Heart left ventricle (tissue), 16 donors: ENCODE measurements at regions not wholly inside any gene's neighbourhood (a gene's known extent, or its start where the extent isn't known, plus 50 kb on each side); places are given as distances from the start of the nearest gene placed in this dataset.

Source experiments
- ATAC-seq, 4 donors: fragments of 200-7000 bp; cut with Tn5 transposase; one replicate each; pipeline ENCODE4 v1.9.1; 2020 to 2022; ENCODE audit warnings: moderate library complexity in 4 of 4, mild to moderate bottlenecking in 3 of 4, moderate number of reproducible peaks in 1 of 4
- DNase-seq, 5 donors: peaks; one replicate each; pipeline ENCODE4 v3.0.0-alpha.2; 2020
- H3K27ac ChIP-seq, 12 donors: fragments of 200-600 bp; sonication (generic) in 4 of 12; one replicate each; pipeline versions ENCODE4 v1.5.0 to v1.8.0; 2016 to 2022; ENCODE audit warnings: mild to moderate bottlenecking in 2 of 12
- H3K27me3 ChIP-seq, 9 donors: fragments of 200-600 bp; sonication (generic) in 2 of 9; one replicate each; pipeline versions ENCODE4 v1.5.1 to v1.8.0; 2016 to 2022; ENCODE audit warnings: mild to moderate bottlenecking in 3 of 9
- H3K36me3 ChIP-seq, 9 donors: fragments of 200-600 bp; sonication (generic) in 2 of 9; one replicate each; pipeline versions ENCODE4 v1.5.0 to v1.8.0; 2018 to 2022; ENCODE audit warnings: mild to moderate bottlenecking in 2 of 9
- H3K4me1 ChIP-seq, 12 donors: fragments of 200-600 bp; sonication (generic) in 4 of 12; one replicate each; pipeline versions ENCODE4 v1.5.0 to v1.8.0; 2016 to 2022; ENCODE audit warnings: mild to moderate bottlenecking in 3 of 12
- H3K4me3 ChIP-seq, 12 donors: fragments of 200-600 bp; sonication (generic) in 4 of 12; one replicate each; pipeline versions ENCODE4 v1.5.0 to v1.8.0; 2017 to 2022; ENCODE audit warnings: mild to moderate bottlenecking in 9 of 12, moderate library complexity in 4 of 12
- H3K9me3 ChIP-seq, 12 donors: fragments of 200-600 bp; sonication (generic) in 4 of 12; one replicate each; pipeline versions ENCODE4 v1.5.0 to v1.8.0; 2016 to 2022; ENCODE audit warnings: mild to moderate bottlenecking in 1 of 12
- CTCF ChIP-seq, 12 donors: fragments of 200-600 bp; sonication (generic) in 4 of 12; IDR thresholded peaks; one replicate each; pipeline versions ENCODE4 v1.5.0 to v1.8.0; 2018 to 2022; ENCODE audit warnings: antibody characterized with exemption in 12 of 12, mild to moderate bottlenecking in 5 of 12
- POLR2A ChIP-seq, 2 donors: fragments of 450-650 bp; IDR thresholded peaks; one replicate each; pipeline ENCODE4 v1.6.1; 2017; ENCODE audit warnings: antibody characterized with exemption in 2 of 2, mild to moderate bottlenecking in 2 of 2, moderate library complexity in 2 of 2
- WGBS, 4 donors: extraction: QIAGEN DNeasy Blood & Tissue Kit in 2 of 4; methylation state at CpG; one replicate each; pipeline versions ENCODE4 v1.1.5 to v1.1.7; 2013 to 2018; 5-methylcytosine and 5-hydroxymethylcytosine counted together
- intact Hi-C, 10 donors: fragments of 100-400 bp; cut with DNase I; formaldehyde crosslinking; loops; one replicate each; pipeline versions ENCODE4 v1.11.1 to v1.14.2; 2022
- donor health status: ischemic (EF 13 %, LVEDD 7.1; RV severe dilation, severe dysfunction).
- donor health status: healthy with polysubstance abuse.
- donor health status: DM: no; HTN: yes; CAD: no.
- donor health status: DM: no; HTN: no; CAD: no.
- donor health status: ischemic (EF 25% LVEDD 6.9; RV normal size, moderate dysfunction).
- donor health status: ischemic (EF 25% LVEDD 5.7; RV mildly dilated, moderate dysfunction).
- donor health status: healthy.
- donor health status: DM: yes; HTN: yes; CAD: no.
- donor health status: ischemic (EF 35%, LVEDD 5.7; RV mildly dilated, moderate dysfunction).
- donor health status: nonischemic (EF 11% LVEDD 7.7; RV severe dilation, severe dysfunction).
- donor health status: DM: yes; HTN: yes; CAD: no.
- donor health status: PGD.
- donor health status: ischemic (EF 29% LVEDD 5.4; RV normal size, mild dysfunction).
- donor health status: nonischemic (EF 23%, LVEDD 6.1; RV moderate dilation, normal function).

GRCh38 chr2:6443061-6443823 lies 422.5 kb downstream of the CMPK2 start:
- no peaks in the 10 kb centered on the region for H3K36me3 ChIP-seq
- no peaks in the 10 kb centered on the region for H3K9me3 ChIP-seq
- DNase-seq (no peak), ATAC-seq (no peak)
- H3K4me3 ChIP-seq, result no peak overlapping the region
- TF ChIP-seq POLR2A (IDR thresholded peaks at IDR 0.05), result no peak
- no peak for TF ChIP-seq CTCF (IDR thresholded peaks at IDR 0.05)
- no peak overlapping the region for H3K27ac ChIP-seq
- H3K27me3 ChIP-seq, result peaks cover 0 to 4% (median 0%) of the 10 kb centered on the region in 9 donors
- intact Hi-C loops, result no loop called here
- H3K4me1 ChIP-seq, result no peaks in the 10 kb centered on the region
- 89 to 91% (median 90%) methylated on average over 4 of the region's 4 CpGs for WGBS, 4 donors

GRCh38 chr2:6444514-6444913 lies 421.2 kb downstream of the CMPK2 start:
- H3K27me3 ChIP-seq, result peaks cover 0 to 4% (median 0%) of the 10 kb centered on the region in 9 donors
- ATAC-seq (no peak), DNase-seq (no peak)
- no peak overlapping the region for H3K4me3 ChIP-seq
- intact Hi-C loops, result no loop called here
- H3K4me1 ChIP-seq, result no peaks in the 10 kb centered on the region
- no peak overlapping the region for H3K27ac ChIP-seq
- no peaks in the 10 kb centered on the region for H3K36me3 ChIP-seq
- no peak for TF ChIP-seq POLR2A (IDR thresholded peaks at IDR 0.05)
- TF ChIP-seq CTCF (IDR thresholded peaks at IDR 0.05), result no peak
- WGBS, 4 donors, result 65 to 88% (median 86%) methylated on average over 2 of the region's 2 CpGs
- no peaks in the 10 kb centered on the region for H3K9me3 ChIP-seq

- intact Hi-C loops, result no loop called here
- H3K27ac ChIP-seq, result no peak overlapping the region
- H3K4me1 ChIP-seq, result no peaks in the 10 kb centered on the region
- TF ChIP-seq CTCF (IDR thresholded peaks at IDR 0.05), result no peak
- no peak for TF ChIP-seq POLR2A (IDR thresholded peaks at IDR 0.05)
- ATAC-seq (no peak), DNase-seq (no peak)
- peaks cover 0 to 3% (median 0%) of the 10 kb centered on the region in 9 donors for H3K27me3 ChIP-seq
- no peaks in the 10 kb centered on the region for H3K9me3 ChIP-seq
- H3K36me3 ChIP-seq, result no peaks in the 10 kb centered on the region
- WGBS, 4 donors, result 87 to 95% (median 90%) methylated on average over 3 of the region's 3 CpGs
- no peak overlapping the region for H3K4me3 ChIP-seq
These were observed 420.6 kb downstream of the CMPK2 start for GRCh38 chr2:6445156-6445555.

- Histone ChIP-seq H3K9me3 (no peaks in the 10 kb centered on the region), H3K27me3 (peaks cover 0 to 3% (median 0%) of the 10 kb centered on the region in 9 donors), H3K27ac (no peak overlapping the region), H3K4me1 (no peaks in the 10 kb centered on the region), H3K36me3 (no peaks in the 10 kb centered on the region), H3K4me3 (no peak overlapping the region)
- intact Hi-C loops, result no loop called here
- no peak for ATAC-seq
- DNase-seq, result no peak
- WGBS, 4 donors, result 71 to 78% (median 75%) methylated on average over 3 of the region's 3 CpGs
- TF ChIP-seq POLR2A (IDR thresholded peaks at IDR 0.05), result no peak
- TF ChIP-seq CTCF (IDR thresholded peaks at IDR 0.05), result no peak
These were observed 418.6 kb downstream of the CMPK2 start for GRCh38 chr2:6446938-6447608.
